Testis (tissue), 2 donors: ENCODE measurements at regions not wholly inside any gene's neighbourhood (a gene's known extent, or its start where the extent isn't known, plus 50 kb on each side); places are given as distances from the start of the nearest gene placed in this dataset.

Experiments used
- DNase-seq: peaks from one replicate; pipeline ENCODE4 v3.0.0-alpha.2; 2019
- H3K27ac ChIP-seq, 2 donors: fragments of 200-600 bp; sonication (generic); one replicate each; pipeline ENCODE4 v1.5.1; 2019
- H3K27me3 ChIP-seq: fragments of 200-600 bp; sonication (generic); one replicate; pipeline ENCODE4 v1.5.1; 2019
- H3K36me3 ChIP-seq: fragments of 200-600 bp; sonication (generic); one replicate; pipeline ENCODE4 v1.5.1; 2017; ENCODE audit warnings: low read depth; ENCODE audit errors: missing control alignments
- H3K4me1 ChIP-seq: fragments of 200-600 bp; sonication (generic); one replicate; pipeline ENCODE4 v1.5.1; 2019
- H3K4me3 ChIP-seq, 2 donors: fragments of 200-600 bp; sonication (generic); one replicate each; pipeline ENCODE4 v1.5.1; 2017 to 2019
- H3K9me3 ChIP-seq: fragments of 200-600 bp; sonication (generic); one replicate; pipeline ENCODE4 v1.5.1; 2017
- CTCF ChIP-seq, 3 experiments: fragments of 450-650 bp in 2 of 3; fragments of 200-600 bp in 1 of 3; sonication (generic) in 1 of 3; IDR thresholded peaks; one replicate each; pipeline ENCODE4 v1.5.1; 2016 to 2019; ENCODE audit warnings: antibody characterized with exemption in 3 of 3, mild to moderate bottlenecking in 2 of 3, moderate library complexity in 1 of 3
- POLR2A ChIP-seq: fragments of 450-650 bp; IDR thresholded peaks from one replicate; pipeline ENCODE4 v1.6.1; 2017; ENCODE audit warnings: antibody characterized with exemption, mild to moderate bottlenecking, moderate library complexity
- WGBS, 2 donors: methylation state at CpG; one replicate each; pipeline ENCODE4 v1.1.5; 2018; 5-methylcytosine and 5-hydroxymethylcytosine counted together
- intact Hi-C: fragments of 100-400 bp; cut with DNase I; formaldehyde crosslinking; loops from one replicate; pipeline ENCODE4 v1.15.1; 2023; ENCODE audit warnings: low total_unique reads

GRCh38 chr7:124645704-124646103 is 119.9 kb downstream of the GPR37 start:
- no peak for DNase-seq
- Histone ChIP-seq H3K4me1 (peaks cover 12% of the 10 kb centered on the region), H3K9me3 (no peaks in the 10 kb centered on the region), H3K27ac (no peak overlapping the region), H3K4me3 (no peak overlapping the region), H3K27me3 (no peaks in the 10 kb centered on the region), H3K36me3 (no peaks in the 10 kb centered on the region)
- WGBS, 2 donors: 92 to 93% methylated on average over 5 of the region's 5 CpGs
- TF ChIP-seq CTCF (IDR thresholded peaks at IDR 0.05) (no peak), POLR2A (no peak)
- intact Hi-C loops: no loop called here

- intact Hi-C loops: no loop called here
- Histone ChIP-seq H3K27ac (no peak overlapping the region), H3K4me3 (no peak overlapping the region), H3K27me3 (no peaks in the 10 kb centered on the region), H3K4me1 (peaks cover 12% of the 10 kb centered on the region), H3K9me3 (no peaks in the 10 kb centered on the region), H3K36me3 (no peaks in the 10 kb centered on the region)
- TF ChIP-seq POLR2A (no peak), CTCF (IDR thresholded peaks at IDR 0.05) (no peak)
- no peak for DNase-seq
Observed at GRCh38 chr7:124643311-124643811, 122.2 kb downstream of the GPR37 start.

GRCh38 chr7:124635416-124635815 is 130.2 kb downstream of the GPR37 start:
- Histone ChIP-seq H3K4me1 (no peaks in the 10 kb centered on the region), H3K36me3 (no peaks in the 10 kb centered on the region), H3K27me3 (no peaks in the 10 kb centered on the region), H3K9me3 (no peaks in the 10 kb centered on the region), H3K27ac (no peak overlapping the region), H3K4me3 (no peak overlapping the region)
- intact Hi-C loops: no loop called here
- 70 to 78% methylated on average over 1 of the region's 1 CpG for WGBS, 2 donors
- TF ChIP-seq POLR2A (no peak), CTCF (IDR thresholded peaks at IDR 0.05) (no peak)
- DNase-seq: no peak

GRCh38 chr7:124633740-124634139 is 131.9 kb downstream of the GPR37 start:
- TF ChIP-seq POLR2A (no peak), CTCF (IDR thresholded peaks at IDR 0.05) (no peak)

GRCh38 chr7:124630395-124630794 is 135.2 kb downstream of the GPR37 start:
- Histone ChIP-seq H3K27me3 (no peaks in the 10 kb centered on the region), H3K4me3 (no peak overlapping the region), H3K9me3 (no peaks in the 10 kb centered on the region), H3K27ac (no peak overlapping the region), H3K36me3 (no peaks in the 10 kb centered on the region), H3K4me1 (no peaks in the 10 kb centered on the region)
- TF ChIP-seq CTCF (IDR thresholded peaks at IDR 0.05): no peak
- TF ChIP-seq POLR2A: no peak
- intact Hi-C loops: no loop called here
- no peak for DNase-seq
- 48 to 57% methylated on average over 3 of the region's 3 CpGs for WGBS, 2 donors

More at GRCh38 chr7:124633740-124634139, 131.9 kb downstream of the GPR37 start:
- no peaks in the 10 kb centered on the region for H3K27me3 ChIP-seq
- H3K9me3 ChIP-seq: no peaks in the 10 kb centered on the region
- no peak for DNase-seq
- H3K4me3 ChIP-seq: no peak overlapping the region
- intact Hi-C loops: no loop called here
- H3K27ac ChIP-seq: no peak overlapping the region
- H3K4me1 ChIP-seq: no peaks in the 10 kb centered on the region
- H3K36me3 ChIP-seq: no peaks in the 10 kb centered on the region
- WGBS, 2 donors: 79 to 90% methylated on average over 6 of the region's 6 CpGs
